PC-9 (cell line): ENCODE measurements at regions not wholly inside any gene's neighbourhood (a gene's known extent, or its start where the extent isn't known, plus 50 kb on each side); places are given as distances from the start of the nearest gene placed in this dataset.

ENCODE experiments used
- EZH2 ChIP-seq: fragments of 200-600 bp; sonication (generic); IDR thresholded peaks from 2 replicates; pipeline ENCODE4 v1.8.0; 2017; ENCODE audit warnings: antibody characterized with exemption, low read depth
- TF ChIP-seq, protein P1 (sequence below): fragments of 200-600 bp; sonication (generic); conservative IDR thresholded peaks from 2 replicates; pipeline ENCODE4 v1.6.1; 2017; ENCODE audit warnings: mixed run types, antibody characterized with exemption, mild to moderate bottlenecking, moderate library complexity

DNA sequence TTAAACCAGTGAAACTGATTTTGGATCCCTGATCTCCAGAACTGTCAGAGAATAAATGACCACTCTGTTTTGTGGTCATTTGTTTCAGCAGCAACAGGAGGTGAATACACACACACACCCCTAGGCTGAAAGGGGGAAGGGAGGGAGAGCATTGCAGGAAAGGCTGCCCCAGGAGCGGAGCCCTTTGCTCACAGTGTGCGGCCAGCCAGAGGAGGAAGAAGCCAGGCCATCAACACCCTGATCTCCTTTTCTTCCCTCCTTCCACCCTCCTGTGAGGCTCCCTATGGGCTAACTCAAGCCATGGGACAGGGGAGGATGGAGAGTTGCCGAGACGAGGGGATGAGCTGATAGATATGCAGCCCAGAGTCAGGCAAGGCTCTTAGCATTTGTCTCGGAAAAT is 211.9 kb downstream of the TBX5 start:
- TF ChIP-seq, protein P1, sequence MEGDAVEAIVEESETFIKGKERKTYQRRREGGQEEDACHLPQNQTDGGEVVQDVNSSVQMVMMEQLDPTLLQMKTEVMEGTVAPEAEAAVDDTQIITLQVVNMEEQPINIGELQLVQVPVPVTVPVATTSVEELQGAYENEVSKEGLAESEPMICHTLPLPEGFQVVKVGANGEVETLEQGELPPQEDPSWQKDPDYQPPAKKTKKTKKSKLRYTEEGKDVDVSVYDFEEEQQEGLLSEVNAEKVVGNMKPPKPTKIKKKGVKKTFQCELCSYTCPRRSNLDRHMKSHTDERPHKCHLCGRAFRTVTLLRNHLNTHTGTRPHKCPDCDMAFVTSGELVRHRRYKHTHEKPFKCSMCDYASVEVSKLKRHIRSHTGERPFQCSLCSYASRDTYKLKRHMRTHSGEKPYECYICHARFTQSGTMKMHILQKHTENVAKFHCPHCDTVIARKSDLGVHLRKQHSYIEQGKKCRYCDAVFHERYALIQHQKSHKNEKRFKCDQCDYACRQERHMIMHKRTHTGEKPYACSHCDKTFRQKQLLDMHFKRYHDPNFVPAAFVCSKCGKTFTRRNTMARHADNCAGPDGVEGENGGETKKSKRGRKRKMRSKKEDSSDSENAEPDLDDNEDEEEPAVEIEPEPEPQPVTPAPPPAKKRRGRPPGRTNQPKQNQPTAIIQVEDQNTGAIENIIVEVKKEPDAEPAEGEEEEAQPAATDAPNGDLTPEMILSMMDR, result no peak
- TF ChIP-seq EZH2, result no peak
